HG03571 (cell line): ENCODE measurements at regions not wholly inside any gene's neighbourhood (a gene's known extent, or its start where the extent isn't known, plus 50 kb on each side); places are given as distances from the start of the nearest gene placed in this dataset.
"Not testable (repeated sequence)": the region's sequence is repeated elsewhere in the genome, so short reads cannot be mapped to it uniquely, and the experiment has no call there.

Experiments
- ATAC-seq: cut with Tn5 transposase; IDR thresholded peaks from one replicate; pipeline ENCODE4 v1.9.1; 2021; ENCODE audit not compliant: unreplicated experiment

DNA sequence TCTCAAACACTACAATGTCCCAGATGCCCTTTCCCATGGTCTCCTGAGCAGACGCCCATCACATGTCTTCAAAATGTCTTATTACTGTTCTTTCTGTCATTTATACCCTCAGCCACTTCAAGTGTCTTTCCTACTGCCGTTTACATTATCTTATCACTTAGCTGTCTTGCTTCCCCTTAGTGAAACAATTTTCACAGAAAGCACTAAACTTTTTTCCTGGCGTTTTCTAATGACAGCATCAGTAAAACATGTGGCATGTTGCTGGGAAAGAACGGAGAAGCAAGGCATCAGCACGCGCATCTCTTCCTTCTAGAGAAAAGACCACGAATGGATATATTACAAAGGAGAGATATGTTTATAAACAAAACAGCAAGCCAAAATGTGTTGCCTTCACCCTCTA lies 189.7 kb upstream of the SLIT2 start:
- no peak for ATAC-seq

- ATAC-seq, result no peak
Measured at GRCh38 chr4:20050768-20051167, 200.9 kb upstream of the SLIT2 start.

DNA sequence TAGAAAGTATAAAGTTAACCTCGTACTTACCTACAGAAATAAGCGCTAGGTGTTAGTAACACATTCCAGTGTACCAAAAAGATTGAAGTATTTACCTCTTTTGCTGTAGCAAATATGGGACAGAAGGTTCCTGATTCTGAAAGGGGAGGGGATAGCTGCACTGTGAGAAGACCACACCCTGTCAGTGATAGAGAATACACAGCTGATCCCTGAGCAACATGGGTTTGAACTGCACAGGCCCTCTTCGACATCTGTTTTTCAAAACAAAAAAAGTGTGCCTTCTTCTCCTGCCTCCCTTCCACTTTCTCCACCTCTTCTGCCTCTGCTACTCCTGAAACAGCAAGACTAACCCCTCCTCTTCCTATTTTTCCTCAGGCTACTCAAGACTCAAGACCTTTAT lies 201.8 kb upstream of the SLIT2 start:
- ATAC-seq, result no peak

DNA sequence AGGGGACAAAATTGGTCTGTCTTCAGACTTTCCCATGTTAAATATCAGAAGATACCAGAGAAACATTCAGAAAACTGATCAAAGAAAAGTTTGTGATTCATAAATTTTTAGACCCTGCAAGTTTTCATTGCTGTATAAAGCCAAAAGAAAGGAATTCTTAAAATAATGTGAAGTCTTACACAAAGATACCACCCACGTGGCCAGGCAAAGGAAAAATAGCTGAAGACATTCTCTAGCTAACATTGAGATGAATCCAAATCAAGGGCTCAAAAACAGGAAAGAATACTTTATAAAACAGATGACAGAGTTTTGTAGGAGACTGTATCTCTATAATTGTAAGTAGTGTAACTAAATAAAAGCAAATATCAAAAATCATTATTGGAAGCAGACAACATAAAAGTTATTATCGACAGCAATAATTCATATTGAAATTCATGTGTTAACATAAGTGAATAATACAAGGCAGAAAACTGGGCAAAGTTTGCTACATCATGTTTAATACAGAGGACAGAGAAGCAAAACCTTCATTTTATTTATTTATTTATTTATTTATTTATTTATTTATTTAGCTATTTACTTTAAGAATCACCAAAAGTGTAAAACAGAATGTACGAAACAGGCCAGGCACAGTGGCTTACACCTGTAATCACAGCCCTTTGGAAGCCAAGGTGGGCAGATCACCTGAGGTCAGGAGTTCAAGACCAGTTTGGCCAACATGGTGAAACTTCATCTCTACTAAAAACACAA lies 204.6 kb upstream of the SLIT2 start:
- no peak for ATAC-seq

GRCh38 chr4:20046179-20046578 lies 205.5 kb upstream of the SLIT2 start:
- no peak for ATAC-seq

DNA sequence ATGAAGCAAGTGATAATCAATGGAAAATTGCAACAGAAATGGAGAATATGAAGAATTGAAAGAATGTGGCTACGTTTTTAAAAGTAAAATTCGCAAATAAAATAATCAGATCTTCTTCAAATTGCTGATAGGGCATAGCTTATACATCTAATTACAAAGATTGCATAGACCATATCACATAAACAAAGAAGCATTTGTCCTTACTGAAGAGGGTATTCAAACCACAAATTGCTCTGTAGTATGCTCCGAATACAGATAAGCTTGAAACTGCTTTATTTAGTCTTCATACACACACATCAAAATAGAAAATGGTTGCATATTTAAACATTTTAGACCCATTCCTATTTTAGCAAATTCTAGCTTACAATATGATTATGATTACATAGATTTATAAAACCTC lies 206.7 kb upstream of the SLIT2 start:
- ATAC-seq, result no peak

GRCh38 chr4:20044502-20044911 lies 207.2 kb upstream of the SLIT2 start:
- no peak for ATAC-seq

GRCh38 chr4:20043991-20044390 lies 207.7 kb upstream of the SLIT2 start:
- ATAC-seq, result no peak

DNA sequence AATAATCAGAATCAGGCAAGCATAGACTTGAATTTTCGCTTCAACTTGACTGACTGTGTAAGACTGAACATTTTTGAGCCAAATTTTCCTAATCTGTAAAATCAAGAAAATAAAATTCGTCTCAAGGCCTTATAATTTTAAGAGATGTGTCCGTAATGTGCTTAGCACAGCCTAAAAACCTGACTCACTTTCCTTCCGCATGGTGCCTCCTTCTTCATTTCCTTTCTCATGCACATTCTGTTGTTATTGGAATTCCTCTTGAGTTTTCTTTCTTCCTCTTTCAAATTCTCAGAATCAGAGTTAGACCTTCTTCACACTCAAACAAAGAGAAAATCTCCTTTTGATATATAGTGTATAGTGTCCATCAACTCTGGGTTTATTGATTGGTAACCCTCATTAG lies 208.9 kb upstream of the SLIT2 start:
- no peak for ATAC-seq

GRCh38 chr4:20041839-20042407 lies 209.8 kb upstream of the SLIT2 start:
- no peak for ATAC-seq

- no peak for ATAC-seq
Measured at GRCh38 chr4:20037745-20038144, 214.0 kb upstream of the SLIT2 start.

GRCh38 chr4:20030108-20030507 lies 221.6 kb upstream of the SLIT2 start:
- no peak for ATAC-seq

- no peak for ATAC-seq
Measured at GRCh38 chr4:20028645-20029044, 223.1 kb upstream of the SLIT2 start.

- no peak for ATAC-seq
Measured at GRCh38 chr4:20026456-20026855, 225.2 kb upstream of the SLIT2 start.

DNA sequence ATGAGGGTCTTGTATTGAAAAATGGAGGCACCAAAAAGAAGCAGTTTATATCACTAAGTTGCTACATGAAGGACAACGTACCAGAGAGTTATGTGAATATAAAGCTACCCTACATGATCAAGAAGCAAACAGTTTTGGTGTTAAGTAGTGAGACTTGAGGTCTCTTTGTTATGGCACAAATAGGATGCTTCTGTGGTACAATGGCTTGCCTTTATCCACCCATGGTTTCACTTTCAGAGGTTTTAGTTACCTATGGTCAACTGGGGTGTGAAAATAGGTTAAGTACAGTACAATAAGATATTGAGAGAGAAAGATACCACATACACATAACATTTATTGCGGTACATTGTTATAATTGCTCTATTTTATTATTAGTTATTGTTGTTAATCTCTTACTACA lies 229.2 kb upstream of the SLIT2 start:
- ATAC-seq, result no peak

GRCh38 chr4:20020056-20020455 lies 231.6 kb upstream of the SLIT2 start:
- ATAC-seq, result no peak

DNA sequence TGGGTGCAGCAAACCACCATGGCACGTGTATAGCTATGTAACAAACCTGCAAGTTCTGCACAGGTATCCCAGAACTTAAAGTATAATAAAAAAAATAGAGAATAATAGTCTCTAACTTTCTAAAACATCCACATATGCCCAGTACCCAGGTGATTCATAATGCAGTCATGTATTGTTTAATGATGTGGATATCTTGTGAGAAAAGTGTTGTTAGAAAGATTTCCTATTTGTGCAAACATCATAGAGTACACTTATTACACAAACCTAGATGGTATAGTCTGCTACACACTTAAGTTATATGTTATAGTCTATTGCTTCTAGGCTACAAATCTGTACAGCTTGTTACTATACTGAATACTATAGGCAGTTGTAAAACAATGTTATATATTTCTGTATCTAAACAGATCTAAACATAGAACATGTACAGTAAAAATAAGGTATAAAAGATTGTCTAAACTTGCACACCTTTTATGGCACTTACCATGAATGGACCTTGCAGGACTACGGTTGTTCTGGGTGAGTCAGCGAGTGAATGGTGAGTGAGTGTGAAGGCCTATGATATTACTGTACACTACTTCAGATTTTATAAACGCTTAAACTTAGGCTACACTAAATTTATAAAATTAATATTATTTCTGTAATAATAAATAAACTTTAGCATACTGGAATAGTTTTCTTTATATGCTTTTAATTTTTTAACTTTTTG lies 232.2 kb upstream of the SLIT2 start:
- no peak for ATAC-seq

DNA sequence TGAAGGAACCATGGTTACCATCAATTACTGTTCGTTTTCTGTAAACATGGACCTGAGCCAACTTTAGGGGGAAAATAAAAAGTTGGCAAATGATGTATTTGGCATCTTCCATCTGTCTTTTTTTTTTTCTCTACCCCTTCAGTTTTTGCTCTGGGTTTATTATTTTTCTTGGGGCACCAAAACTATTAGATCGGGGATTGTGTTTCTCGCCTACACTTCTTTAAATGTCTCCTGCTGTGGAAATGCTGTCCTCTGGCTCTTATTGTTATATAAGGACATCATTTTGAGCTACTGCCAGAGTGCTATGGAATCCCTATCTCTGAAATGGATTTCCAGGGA lies 234.0 kb upstream of the SLIT2 start:
- ATAC-seq, result no peak

- no peak for ATAC-seq
Measured at GRCh38 chr4:20017070-20017776, 234.5 kb upstream of the SLIT2 start.

GRCh38 chr4:20015636-20016224 lies 236.0 kb upstream of the SLIT2 start:
- ATAC-seq, result no peak

DNA sequence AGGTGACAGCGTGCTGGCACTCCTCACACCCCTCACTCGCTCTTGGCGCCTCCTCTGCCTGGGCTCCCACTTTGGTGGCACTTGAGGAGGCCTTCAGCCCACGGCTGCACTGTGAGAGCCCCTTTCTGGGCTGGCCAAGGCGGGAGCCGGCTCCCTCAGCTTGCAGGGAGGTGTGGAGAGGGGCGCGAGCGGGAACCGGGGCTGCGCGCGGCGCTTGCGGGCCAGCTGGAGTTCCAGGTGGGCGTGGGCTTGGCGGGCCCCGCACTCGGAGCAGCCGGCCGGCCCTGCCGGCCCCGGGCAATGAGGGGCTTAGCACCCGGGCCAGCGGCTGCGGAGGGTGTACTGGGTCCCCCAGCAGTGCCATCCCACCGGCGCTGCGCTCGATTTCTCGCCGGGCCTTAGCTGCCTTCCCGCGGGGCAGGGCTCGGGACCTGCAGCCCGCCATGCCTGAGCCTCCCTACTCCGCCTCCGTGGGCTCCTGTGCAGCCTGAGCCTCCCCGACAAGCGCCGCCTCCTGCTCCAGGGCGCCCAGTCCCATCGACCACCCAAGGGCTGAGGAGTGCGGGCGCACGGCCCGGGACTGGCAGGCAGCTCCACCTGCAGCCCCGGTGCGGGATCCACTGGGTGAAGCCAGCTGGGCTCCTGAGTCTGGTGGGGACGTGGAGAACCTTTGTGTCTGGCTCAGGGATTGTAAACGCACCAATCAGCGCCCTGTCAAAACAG lies 247.7 kb upstream of the SLIT2 start:
- ATAC-seq, result not testable (repeated sequence)
